Liver (tissue), 8 donors: ENCODE measurements at regions not wholly inside any gene's neighbourhood (a gene's known extent, or its start where the extent isn't known, plus 50 kb on each side); places are given as distances from the start of the nearest gene placed in this dataset.

Experiments
- DNase-seq: peaks from one replicate; pipeline ENCODE4 v3.0.0-alpha.2; 2017; ENCODE audit warnings: low spot score
- H3K27ac ChIP-seq, 2 donors: one replicate each; pipeline ENCODE4 v1.7.0; 2013; ENCODE audit warnings: inconsistent platforms in 2 of 2, low read length in 2 of 2, control low read depth in 1 of 2, low read depth in 1 of 2, mild to moderate bottlenecking in 1 of 2
- H3K27me3 ChIP-seq, 4 donors: one replicate each; pipeline versions ENCODE4 v1.6.1 to v1.7.0; 2013; ENCODE audit warnings: low read length in 3 of 4, inconsistent platforms in 1 of 4, mild to moderate bottlenecking in 1 of 4, moderate library complexity in 1 of 4; ENCODE audit not compliant: control insufficient read depth in 4 of 4, insufficient read depth in 4 of 4
- H3K36me3 ChIP-seq, 4 donors: one replicate each; pipeline versions ENCODE4 v1.6.1 to v1.7.0; 2013; ENCODE audit warnings: low read length in 3 of 4, mild to moderate bottlenecking in 3 of 4, low read depth in 1 of 4, moderate library complexity in 1 of 4; ENCODE audit not compliant: control insufficient read depth in 4 of 4, insufficient read depth in 3 of 4
- H3K4me1 ChIP-seq, 4 donors: one replicate each; pipeline versions ENCODE4 v1.6.1 to v1.7.0; 2013; ENCODE audit warnings: low read length in 3 of 4, mild to moderate bottlenecking in 3 of 4, moderate library complexity in 1 of 4; ENCODE audit not compliant: control insufficient read depth in 4 of 4, insufficient read depth in 4 of 4
- H3K4me3 ChIP-seq, 3 donors: one replicate each; pipeline versions ENCODE4 v1.6.1 to v1.7.0; 2013; ENCODE audit warnings: low read length in 3 of 3, control low read depth in 1 of 3, low read depth in 1 of 3, mild to moderate bottlenecking in 1 of 3
- H3K9ac ChIP-seq, 2 donors: one replicate each; pipeline ENCODE4 v1.7.0; 2013; ENCODE audit warnings: low read length in 2 of 2, mild to moderate bottlenecking in 2 of 2, moderate library complexity in 2 of 2, control low read depth in 1 of 2, low read depth in 1 of 2
- H3K9me3 ChIP-seq, 4 donors: one replicate each; pipeline versions ENCODE4 v1.6.1 to v1.7.0; 2013; ENCODE audit warnings: low read length in 3 of 4; ENCODE audit not compliant: control insufficient read depth in 4 of 4
- ATF3 ChIP-seq: IDR thresholded peaks from 2 replicates; pipeline ENCODE4 v1.6.1; 2016; ENCODE audit warnings: antibody characterized with exemption
- CTCF ChIP-seq: fragments of 150-350 bp; IDR thresholded peaks from 2 replicates; pipeline ENCODE4 v1.5.1; 2017; ENCODE audit warnings: improper control_type of control experiment, low read depth, low read length; ENCODE audit not compliant: missing input control
- EGR1 ChIP-seq, 2 donors: IDR thresholded peaks; 2 replicates each; pipeline ENCODE4 v1.6.1; 2016 to 2018; ENCODE audit warnings: antibody characterized with exemption in 2 of 2, low read depth in 2 of 2
- FOXA2 ChIP-seq: IDR thresholded peaks from 2 replicates; pipeline ENCODE4 v1.6.1; 2016; ENCODE audit warnings: antibody characterized with exemption
- GABPA ChIP-seq, 2 donors: IDR thresholded peaks in 1 of 2; conservative IDR thresholded peaks in 1 of 2; 2 replicates each; pipeline ENCODE4 v1.6.1; 2016; ENCODE audit warnings: antibody characterized with exemption in 2 of 2, mild to moderate bottlenecking in 1 of 2, moderate library complexity in 1 of 2
- HNF4A ChIP-seq, 2 donors: conservative IDR thresholded peaks; 2 replicates each; pipeline ENCODE4 v1.6.1; 2016; ENCODE audit warnings: antibody characterized with exemption in 2 of 2, mild to moderate bottlenecking in 2 of 2
- NR2F2 ChIP-seq: IDR thresholded peaks from 2 replicates; pipeline ENCODE4 v1.6.1; 2016; ENCODE audit warnings: antibody characterized with exemption
- REST ChIP-seq: IDR thresholded peaks from 2 replicates; pipeline ENCODE4 v1.6.1; 2016; ENCODE audit warnings: antibody characterized with exemption, mild to moderate bottlenecking
- RXRA ChIP-seq, 2 donors: IDR thresholded peaks; 2 replicates each; pipeline ENCODE4 v1.6.1; 2017 to 2018; ENCODE audit warnings: antibody characterized with exemption in 2 of 2, mild to moderate bottlenecking in 1 of 2
- SP1 ChIP-seq: IDR thresholded peaks from 2 replicates; pipeline ENCODE4 v1.6.1; 2018; ENCODE audit warnings: antibody characterized with exemption, mild to moderate bottlenecking
- YY1 ChIP-seq: IDR thresholded peaks from 2 replicates; pipeline ENCODE4 v1.6.1; 2016; ENCODE audit warnings: antibody characterized with exemption, mild to moderate bottlenecking
- ZBTB33 ChIP-seq: IDR thresholded peaks from 2 replicates; pipeline ENCODE4 v1.6.1; 2016; ENCODE audit warnings: antibody characterized with exemption
- WGBS: extraction: QIAGEN DNeasy Blood & Tissue Kit; methylation state at CpG from one replicate; pipeline ENCODE4 v1.1.7; 2013; 5-methylcytosine and 5-hydroxymethylcytosine counted together
- donor health status: healthy.
- donor health status: healthy.
- donor health status: healthy.
- donor health status: healthy.
- donor health status: healthy.

GRCh38 chr2:181772777-181773176 lies 92.5 kb upstream of the NEUROD1 start:
- WGBS, result 83% methylated on average over 1 of the region's 1 CpG
- Histone ChIP-seq H3K27ac (no peak overlapping the region), H3K9me3 (no peaks in the 10 kb centered on the region), H3K36me3 (no peaks in the 10 kb centered on the region), H3K9ac (no peak overlapping the region), H3K4me1 (no peaks in the 10 kb centered on the region), H3K4me3 (no peak overlapping the region), H3K27me3 (no peaks in the 10 kb centered on the region)
- no peak for TF ChIP-seq CTCF
- no peak for TF ChIP-seq HNF4A (conservative IDR thresholded peaks at IDR 0.05)
- no peak for TF ChIP-seq YY1
- DNase-seq, result no peak

GRCh38 chr2:181774685-181775084 lies 94.4 kb upstream of the NEUROD1 start:
- no peaks in the 10 kb centered on the region for H3K4me1 ChIP-seq
- H3K4me3 ChIP-seq, result no peak overlapping the region
- DNase-seq, result no peak
- H3K9ac ChIP-seq, result no peak overlapping the region
- H3K9me3 ChIP-seq, result no peaks in the 10 kb centered on the region
- no peak overlapping the region for H3K27ac ChIP-seq
- WGBS, result 91% methylated on average over 4 of the region's 4 CpGs
- no peaks in the 10 kb centered on the region for H3K36me3 ChIP-seq
- H3K27me3 ChIP-seq, result no peaks in the 10 kb centered on the region
- TF ChIP-seq RXRA (IDR thresholded peaks at IDR 0.05), result no peak
- TF ChIP-seq ZBTB33, result no peak
- TF ChIP-seq SP1, result no peak
- no peak for TF ChIP-seq NR2F2
- no peak for TF ChIP-seq ATF3
- no peak for TF ChIP-seq YY1
- no peak for TF ChIP-seq FOXA2
- no peak for TF ChIP-seq GABPA (IDR thresholded peaks at IDR 0.05 in 1 of 2, conservative IDR thresholded peaks at IDR 0.05 in 1 of 2)
- no peak for TF ChIP-seq EGR1 (IDR thresholded peaks at IDR 0.05; ENCODE audit: low read depth in 2 of 2)
- no peak for TF ChIP-seq REST
